Fibroblast of skin of scalp (primary cell): ENCODE measurements at regions not wholly inside any gene's neighbourhood (a gene's known extent, or its start where the extent isn't known, plus 50 kb on each side); places are given as distances from the start of the nearest gene placed in this dataset.

Experiments used
- DNase-seq: peaks from one replicate; pipeline ENCODE4 v3.0.0-alpha.2; 2013

- DNase-seq = no peak
Observed at GRCh38 chr9:14961372-14962068, 51.3 kb upstream of the FREM1 start.

- DNase-seq = no peak
Observed at GRCh38 chr9:14960881-14961280, 50.7 kb upstream of the FREM1 start.
